ENCODE measurements at regions not wholly inside any gene's neighbourhood (a gene's known extent, or its start where the extent isn't known, plus 50 kb on each side); places are given as distances from the start of the nearest gene placed in this dataset.
"Not testable (repeated sequence)": the region's sequence is repeated elsewhere in the genome, so short reads cannot be mapped to it uniquely, and the experiment has no call there.

GRCh38 chr5:91794856-91795548 is 411.9 kb upstream of the ARRDC3 start:
- ATAC-seq, result no peak
- Mint-ChIP-seq H3K27me3 (no peaks in the 10 kb centered on the region), H3K4me1 (no peaks in the 10 kb centered on the region), H3K36me3 (no peaks in the 10 kb centered on the region), H3K4me3 (no peak overlapping the region), H3K9me3 (no peaks in the 10 kb centered on the region), H3K27ac (no peak overlapping the region)

- H3K4me1 Mint-ChIP-seq, result no peaks in the 10 kb centered on the region
- no peak overlapping the region for H3K4me3 Mint-ChIP-seq
- no peak for ATAC-seq
- H3K27me3 Mint-ChIP-seq, result no peaks in the 10 kb centered on the region
- no peaks in the 10 kb centered on the region for H3K9me3 Mint-ChIP-seq
- no peaks in the 10 kb centered on the region for H3K36me3 Mint-ChIP-seq
- H3K27ac Mint-ChIP-seq, result no peak overlapping the region
These were observed 411.3 kb upstream of the ARRDC3 start for GRCh38 chr5:91794455-91794854.

- Mint-ChIP-seq H3K4me3 (no peak overlapping the region), H3K9me3 (no peaks in the 10 kb centered on the region), H3K27me3 (no peaks in the 10 kb centered on the region), H3K4me1 (no peaks in the 10 kb centered on the region), H3K27ac (no peak overlapping the region), H3K36me3 (no peaks in the 10 kb centered on the region)
- no peak for ATAC-seq
These were observed 404.6 kb upstream of the ARRDC3 start for GRCh38 chr5:91787718-91788117.

GRCh38 chr5:91777671-91778070 is 394.6 kb upstream of the ARRDC3 start:
- Mint-ChIP-seq H3K36me3 (no peaks in the 10 kb centered on the region), H3K4me3 (no peak overlapping the region), H3K27me3 (no peaks in the 10 kb centered on the region), H3K27ac (no peak overlapping the region), H3K4me1 (no peaks in the 10 kb centered on the region), H3K9me3 (peaks cover 4% of the 10 kb centered on the region)
- no peak for ATAC-seq

- no peak overlapping the region for H3K4me3 Mint-ChIP-seq
- no peak for ATAC-seq
- H3K27ac Mint-ChIP-seq, result no peak overlapping the region
- H3K4me1 Mint-ChIP-seq, result no peaks in the 10 kb centered on the region
- no peaks in the 10 kb centered on the region for H3K36me3 Mint-ChIP-seq
- no peaks in the 10 kb centered on the region for H3K27me3 Mint-ChIP-seq
- H3K9me3 Mint-ChIP-seq, result peaks cover 4% of the 10 kb centered on the region
These were observed 393.1 kb upstream of the ARRDC3 start for GRCh38 chr5:91776249-91776648.

GRCh38 chr5:91770400-91770799 is 387.3 kb upstream of the ARRDC3 start:
- Mint-ChIP-seq H3K4me3 (no peak overlapping the region), H3K4me1 (no peaks in the 10 kb centered on the region), H3K36me3 (no peaks in the 10 kb centered on the region), H3K27ac (no peak overlapping the region), H3K27me3 (no peaks in the 10 kb centered on the region), H3K9me3 (peaks cover 3% of the 10 kb centered on the region)
- ATAC-seq, result no peak

- H3K4me3 Mint-ChIP-seq, H3K27ac Mint-ChIP-seq, H3K9me3 Mint-ChIP-seq, ATAC-seq, H3K36me3 Mint-ChIP-seq, H3K4me1 Mint-ChIP-seq, H3K27me3 Mint-ChIP-seq: not testable (repeated sequence)
These were observed 374.3 kb upstream of the ARRDC3 start for GRCh38 chr5:91757383-91757782.

GRCh38 chr5:91754990-91755389 is 371.9 kb upstream of the ARRDC3 start:
- Mint-ChIP-seq H3K36me3 (no peaks in the 10 kb centered on the region), H3K4me1 (no peaks in the 10 kb centered on the region), H3K4me3 (no peak overlapping the region), H3K27ac (no peak overlapping the region), H3K9me3 (peaks cover 8% of the 10 kb centered on the region), H3K27me3 (no peaks in the 10 kb centered on the region)
- no peak for ATAC-seq

- not testable (repeated sequence) for H3K4me1 Mint-ChIP-seq, ATAC-seq, H3K9me3 Mint-ChIP-seq, H3K27ac Mint-ChIP-seq, H3K27me3 Mint-ChIP-seq, H3K4me3 Mint-ChIP-seq, H3K36me3 Mint-ChIP-seq
These were observed 361.4 kb upstream of the ARRDC3 start for GRCh38 chr5:91744470-91744869.

GRCh38 chr5:91742550-91742949 is 359.4 kb upstream of the ARRDC3 start:
- H3K27me3 Mint-ChIP-seq, result no peaks in the 10 kb centered on the region
- no peak for ATAC-seq
- no peaks in the 10 kb centered on the region for H3K4me1 Mint-ChIP-seq
- no peak overlapping the region for H3K27ac Mint-ChIP-seq
- no peaks in the 10 kb centered on the region for H3K36me3 Mint-ChIP-seq
- no peaks in the 10 kb centered on the region for H3K9me3 Mint-ChIP-seq
- no peak overlapping the region for H3K4me3 Mint-ChIP-seq

- no peaks in the 10 kb centered on the region for H3K4me1 Mint-ChIP-seq
- no peak for ATAC-seq
- no peaks in the 10 kb centered on the region for H3K9me3 Mint-ChIP-seq
- no peak overlapping the region for H3K27ac Mint-ChIP-seq
- no peaks in the 10 kb centered on the region for H3K27me3 Mint-ChIP-seq
- no peaks in the 10 kb centered on the region for H3K36me3 Mint-ChIP-seq
- H3K4me3 Mint-ChIP-seq, result no peak overlapping the region
These were observed 358.8 kb upstream of the ARRDC3 start for GRCh38 chr5:91741764-91742505.

GRCh38 chr5:91730026-91730425 is 346.9 kb upstream of the ARRDC3 start:
- ATAC-seq, result no peak
- no peak overlapping the region for H3K4me3 Mint-ChIP-seq
- no peak overlapping the region for H3K27ac Mint-ChIP-seq
- H3K4me1 Mint-ChIP-seq, result no peaks in the 10 kb centered on the region
- H3K9me3 Mint-ChIP-seq, result no peaks in the 10 kb centered on the region
- H3K27me3 Mint-ChIP-seq, result no peaks in the 10 kb centered on the region
- H3K36me3 Mint-ChIP-seq, result no peaks in the 10 kb centered on the region

GRCh38 chr5:91727463-91727862 is 344.3 kb upstream of the ARRDC3 start:
- Mint-ChIP-seq H3K4me1 (no peaks in the 10 kb centered on the region), H3K27me3 (no peaks in the 10 kb centered on the region), H3K9me3 (no peaks in the 10 kb centered on the region), H3K4me3 (no peak overlapping the region), H3K27ac (no peak overlapping the region), H3K36me3 (no peaks in the 10 kb centered on the region)
- ATAC-seq, result no peak

- Mint-ChIP-seq H3K4me3 (no peak overlapping the region), H3K27ac (no peak overlapping the region), H3K9me3 (no peaks in the 10 kb centered on the region), H3K36me3 (no peaks in the 10 kb centered on the region), H3K4me1 (no peaks in the 10 kb centered on the region), H3K27me3 (no peaks in the 10 kb centered on the region)
- no peak for ATAC-seq
These were observed 339.8 kb upstream of the ARRDC3 start for GRCh38 chr5:91722736-91723467.

- no peak for ATAC-seq
- no peak overlapping the region for H3K27ac Mint-ChIP-seq
- no peaks in the 10 kb centered on the region for H3K36me3 Mint-ChIP-seq
- no peaks in the 10 kb centered on the region for H3K27me3 Mint-ChIP-seq
- H3K4me3 Mint-ChIP-seq, result no peak overlapping the region
- peaks cover 2% of the 10 kb centered on the region for H3K9me3 Mint-ChIP-seq
- H3K4me1 Mint-ChIP-seq, result no peaks in the 10 kb centered on the region
These were observed 329.6 kb upstream of the ARRDC3 start for GRCh38 chr5:91712718-91713117.

GRCh38 chr5:91707521-91707841 is 324.4 kb upstream of the ARRDC3 start:
- no peak overlapping the region for H3K27ac Mint-ChIP-seq
- H3K36me3 Mint-ChIP-seq, result no peaks in the 10 kb centered on the region
- H3K4me1 Mint-ChIP-seq, result no peaks in the 10 kb centered on the region
- no peaks in the 10 kb centered on the region for H3K9me3 Mint-ChIP-seq
- H3K27me3 Mint-ChIP-seq, result no peaks in the 10 kb centered on the region
- no peak overlapping the region for H3K4me3 Mint-ChIP-seq
- no peak for ATAC-seq

Data from stimulated activated memory B cell treated with anti-CD40 and anti-IgM and Interleukin-4, amounts not matched to agents 10 μg/mL and 1 μg/mL and 100 μg/mL, for 72 hours (primary cell).